Stimulated activated CD4-positive, alpha-beta T cell treated with anti-CD3 and anti-CD28 coated beads, TNF-alpha, amount 100 ng/mL, for 24 hours (primary cell): ENCODE measurements at regions not wholly inside any gene's neighbourhood (a gene's known extent, or its start where the extent isn't known, plus 50 kb on each side); places are given as distances from the start of the nearest gene placed in this dataset.
"Not testable (repeated sequence)": the region's sequence is repeated elsewhere in the genome, so short reads cannot be mapped to it uniquely, and the experiment has no call there.

Experiments used
- DNase-seq, 3 experiments: peaks; one replicate each; pipeline ENCODE4 v3.0.0-alpha.2; 2020; ENCODE audit warnings: low read depth in 3 of 3

DNA sequence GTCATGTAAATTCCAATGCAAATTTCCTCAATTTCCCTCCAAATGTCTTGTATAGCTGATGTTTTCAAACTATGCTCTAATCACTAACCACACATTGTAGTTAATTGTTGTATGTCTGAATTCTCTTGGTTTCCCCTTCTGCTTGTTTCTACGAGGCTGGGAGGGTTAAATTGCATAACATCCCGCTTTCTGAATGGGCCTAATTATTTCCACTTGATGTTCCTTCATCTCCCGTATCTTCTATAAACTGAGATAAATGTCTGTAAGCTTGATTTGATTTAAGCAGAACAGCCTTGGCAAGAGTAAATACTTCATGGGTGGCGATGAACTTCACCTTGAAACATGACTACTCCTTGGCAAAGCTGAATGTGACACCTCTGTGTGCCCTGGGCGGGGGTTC is 72.2 kb downstream of the SERINC2 start:
- no peak for DNase-seq

DNA sequence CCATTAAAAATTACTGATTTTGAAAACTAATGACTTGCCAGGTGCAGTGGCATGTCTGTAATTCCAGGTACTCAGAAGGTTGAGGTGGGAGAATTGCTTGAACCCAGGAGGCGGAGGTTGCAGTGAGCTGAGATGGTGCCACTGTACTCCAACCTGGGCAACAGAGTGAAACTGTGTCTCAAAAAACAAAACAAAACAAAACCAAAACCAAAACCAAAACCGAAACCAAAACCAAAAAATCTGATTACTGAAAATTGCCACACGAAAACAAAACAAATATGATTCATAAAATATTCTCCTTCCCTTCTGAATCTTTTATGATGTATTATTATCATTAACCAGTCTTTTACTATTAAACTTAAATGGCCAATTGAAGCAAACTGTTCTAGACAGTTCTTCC is 74.1 kb downstream of the SERINC2 start:
- DNase-seq: no peak

DNA sequence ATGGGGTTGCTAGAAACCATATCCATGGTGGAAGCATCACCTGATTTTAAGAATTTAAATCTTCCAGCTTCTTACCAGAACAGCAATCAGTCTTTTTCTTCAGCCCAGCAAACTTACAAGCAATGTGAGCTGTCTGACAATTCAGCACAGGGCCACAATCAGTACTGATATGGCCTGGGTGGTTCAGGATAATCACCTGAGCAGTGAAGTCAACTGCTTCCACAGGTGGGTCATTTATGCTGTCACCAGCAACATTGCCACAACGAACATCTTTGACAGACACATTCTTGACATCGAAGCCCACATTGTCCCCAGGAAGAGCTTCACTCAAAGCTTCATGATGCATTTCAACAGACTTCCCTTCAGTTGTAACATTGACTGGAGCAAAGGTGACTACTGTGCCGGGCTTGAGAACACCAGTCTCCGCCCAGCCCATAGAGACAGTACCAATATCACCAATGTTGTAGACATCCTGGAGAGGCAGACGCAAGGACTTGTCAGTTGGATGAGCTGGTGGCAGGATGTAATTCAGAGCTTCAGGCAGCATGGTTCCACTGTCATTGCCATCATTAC is 74.8 kb downstream of the SERINC2 start:
- no peak for DNase-seq

DNA sequence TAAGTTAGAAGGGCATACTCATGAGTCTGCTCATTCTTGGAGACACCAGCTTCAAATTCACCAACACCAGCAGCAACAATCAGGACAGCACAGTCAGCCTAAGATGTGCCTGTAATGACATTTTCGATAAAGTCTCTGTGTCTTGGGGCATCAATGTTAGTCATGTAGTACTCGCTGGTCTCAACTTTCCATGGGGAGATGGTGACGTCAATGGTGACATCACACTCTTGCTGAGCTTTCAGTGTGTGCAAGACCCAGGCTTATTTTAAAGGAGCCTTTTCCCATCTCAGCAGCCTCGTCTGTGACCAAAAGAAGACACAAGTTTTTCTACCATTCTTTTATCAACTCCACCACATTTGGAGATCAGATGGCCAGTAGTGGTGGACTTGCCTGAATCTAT is 75.5 kb downstream of the SERINC2 start:
- no peak for DNase-seq

DNA sequence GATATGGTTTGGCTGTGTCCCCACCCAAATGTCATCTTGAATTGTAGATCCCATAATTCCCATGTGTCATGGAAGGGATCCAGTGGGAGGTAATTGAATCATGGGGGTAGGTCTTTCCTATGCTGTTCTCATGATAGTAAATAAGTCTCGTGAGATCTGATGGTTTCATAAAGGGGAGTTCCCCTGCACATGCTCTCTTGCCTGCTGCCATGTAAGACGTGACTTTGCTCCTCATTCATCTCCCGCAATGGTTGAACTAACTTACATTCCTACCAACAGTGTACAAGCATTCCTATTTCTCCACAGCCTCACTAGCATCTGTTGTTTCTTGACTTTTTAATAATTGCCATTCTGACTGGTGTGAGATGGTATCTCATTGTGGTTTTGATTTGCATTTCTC is 76.6 kb downstream of the SERINC2 start:
- not testable (repeated sequence) for DNase-seq

DNA sequence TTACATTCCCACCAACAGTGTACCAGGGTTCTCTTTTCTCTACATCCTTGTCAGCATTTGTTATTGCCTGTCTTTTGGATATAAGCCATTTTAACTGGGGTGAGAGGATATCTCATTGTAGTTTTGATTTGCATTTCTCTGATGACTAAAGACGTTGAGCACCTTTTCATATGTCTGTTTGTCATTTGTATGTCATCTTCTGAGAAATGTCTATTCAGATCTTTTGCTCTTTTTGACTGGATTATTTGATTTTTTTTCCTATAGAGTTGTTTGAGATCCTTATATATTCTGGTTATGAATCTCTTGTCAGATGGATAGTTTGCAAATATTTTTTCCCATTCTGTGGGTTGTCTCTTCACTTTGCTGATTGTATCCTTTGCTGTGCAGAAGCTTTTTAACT is 77.6 kb downstream of the SERINC2 start:
- DNase-seq: not testable (repeated sequence)

DNA sequence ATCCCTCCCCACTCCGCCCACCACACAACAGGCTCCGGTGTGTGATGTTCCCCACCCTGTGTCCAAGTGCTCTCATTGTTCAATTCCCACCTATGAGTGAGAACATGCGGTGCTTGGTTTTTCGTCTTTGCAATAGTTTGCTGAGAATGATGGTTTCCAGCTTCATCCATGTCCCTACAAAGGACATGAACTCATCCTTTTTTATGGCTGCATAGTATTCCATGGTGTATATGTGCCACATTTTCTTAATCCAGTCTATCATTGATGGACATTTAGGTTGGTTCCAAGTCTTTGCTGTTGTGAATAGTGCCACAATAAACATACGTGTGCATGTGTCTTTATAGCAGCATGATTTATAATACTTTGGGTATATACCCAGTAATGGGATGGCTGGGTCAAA is 81.0 kb upstream of the TINAGL1 start:
- DNase-seq: not testable (repeated sequence)

DNA sequence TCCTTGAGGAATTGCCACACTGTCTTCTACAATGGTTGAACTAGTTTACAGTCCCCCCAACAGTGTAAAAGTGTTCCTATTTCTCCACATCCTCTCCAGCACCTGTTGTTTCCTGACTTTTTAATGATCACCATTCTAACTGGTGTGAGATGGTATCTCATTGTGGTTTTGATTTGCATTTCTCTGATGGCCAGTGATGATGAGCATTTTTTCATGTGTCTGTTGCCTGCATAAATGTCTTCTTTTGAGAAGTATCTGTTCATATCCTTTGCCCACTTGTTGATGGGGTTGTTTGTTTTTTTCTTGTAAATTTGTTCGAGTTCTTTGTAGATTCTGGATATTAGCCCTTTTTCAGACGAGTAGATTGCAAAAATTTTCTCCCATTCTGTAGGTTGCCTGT is 80.5 kb upstream of the TINAGL1 start:
- DNase-seq: not testable (repeated sequence)

DNA sequence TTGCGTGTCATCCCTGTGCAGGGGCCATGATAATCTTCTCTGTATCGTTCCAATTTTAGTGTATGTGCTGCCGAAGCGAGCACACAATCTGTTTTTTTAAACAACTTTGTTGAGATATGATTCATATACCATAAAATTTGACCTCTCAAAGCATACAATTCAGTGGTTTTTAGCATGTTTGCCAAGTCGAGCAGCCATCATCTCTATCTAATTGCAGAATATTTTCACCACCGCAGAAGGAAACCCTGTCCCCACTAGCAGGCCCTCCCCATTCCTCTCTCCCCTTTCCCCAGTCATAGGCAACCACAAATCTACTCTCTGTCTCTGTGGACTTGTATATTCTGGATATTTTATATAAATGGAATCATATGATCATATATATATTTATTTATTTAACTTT is 78.7 kb upstream of the TINAGL1 start:
- DNase-seq: no peak

DNA sequence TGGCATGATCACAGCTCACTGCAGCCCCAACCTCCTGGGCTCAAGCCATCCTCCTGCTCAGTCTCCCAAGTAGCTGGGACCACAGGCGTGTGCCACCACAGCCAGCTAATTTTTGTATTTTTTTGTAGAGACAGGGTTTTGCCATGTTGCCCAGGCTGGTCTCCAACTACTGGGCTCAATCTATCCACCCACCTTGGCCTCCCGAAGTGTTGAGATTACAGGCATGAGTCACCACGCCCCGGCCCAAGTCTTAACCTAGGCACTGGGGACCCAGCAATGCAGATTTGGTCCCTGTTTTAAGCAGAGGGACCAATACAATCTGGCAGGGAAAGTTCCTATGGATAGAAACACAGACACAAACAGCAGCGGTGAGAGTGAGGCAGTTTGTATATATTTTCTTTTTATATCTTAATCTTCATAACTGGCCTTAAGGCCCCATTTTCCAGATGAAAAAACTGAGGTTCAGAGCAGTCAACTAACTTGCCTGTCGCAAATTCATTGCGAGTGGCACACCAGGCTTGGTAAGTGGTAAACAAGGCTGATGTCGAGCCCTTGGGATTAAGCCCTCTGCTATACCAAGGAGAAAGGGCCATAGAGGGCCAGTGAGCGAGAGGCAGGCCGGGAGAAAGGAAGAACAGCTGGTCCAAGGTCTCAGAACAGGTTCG is 77.8 kb upstream of the TINAGL1 start:
- no peak for DNase-seq

DNA sequence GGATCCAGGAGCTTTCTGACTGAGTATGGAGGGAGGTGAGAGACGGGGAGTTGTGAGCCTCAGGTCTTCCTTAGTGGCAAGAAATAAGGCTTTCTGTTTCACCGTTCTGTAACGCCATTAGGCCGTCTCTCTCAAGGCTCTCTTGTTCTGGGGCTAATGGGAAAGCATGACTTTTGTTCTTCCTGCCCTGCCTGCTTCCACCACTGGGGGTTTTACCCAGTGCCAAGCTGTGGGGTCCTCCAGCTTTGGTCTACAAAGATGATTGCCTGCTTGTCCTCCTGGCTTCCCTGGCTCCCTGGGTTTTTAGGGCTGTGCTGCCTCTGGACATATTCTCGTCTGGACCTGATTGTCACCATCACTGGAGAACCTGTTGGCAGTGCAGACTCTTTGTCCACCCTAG is 74.8 kb upstream of the TINAGL1 start:
- DNase-seq: no peak

DNA sequence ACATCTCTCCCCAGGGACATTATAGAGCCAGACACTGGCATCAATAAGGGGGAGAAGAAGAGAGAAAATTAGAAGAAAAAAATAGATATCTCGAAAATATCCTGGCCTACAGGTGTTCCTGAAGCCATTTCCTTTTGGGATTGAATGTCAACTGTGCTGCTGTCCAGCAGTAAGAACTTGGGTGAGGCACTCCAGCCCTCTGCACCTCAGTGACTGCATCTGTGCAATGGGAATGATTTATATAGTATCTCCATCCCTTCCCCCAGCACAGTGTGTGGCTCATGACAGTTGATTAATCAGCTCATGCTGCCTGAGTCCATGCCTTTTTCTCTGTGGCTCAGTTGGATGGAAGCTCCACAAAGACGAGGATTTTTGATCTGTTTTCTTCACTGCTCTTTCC is 74.1 kb upstream of the TINAGL1 start:
- DNase-seq: no peak

DNA sequence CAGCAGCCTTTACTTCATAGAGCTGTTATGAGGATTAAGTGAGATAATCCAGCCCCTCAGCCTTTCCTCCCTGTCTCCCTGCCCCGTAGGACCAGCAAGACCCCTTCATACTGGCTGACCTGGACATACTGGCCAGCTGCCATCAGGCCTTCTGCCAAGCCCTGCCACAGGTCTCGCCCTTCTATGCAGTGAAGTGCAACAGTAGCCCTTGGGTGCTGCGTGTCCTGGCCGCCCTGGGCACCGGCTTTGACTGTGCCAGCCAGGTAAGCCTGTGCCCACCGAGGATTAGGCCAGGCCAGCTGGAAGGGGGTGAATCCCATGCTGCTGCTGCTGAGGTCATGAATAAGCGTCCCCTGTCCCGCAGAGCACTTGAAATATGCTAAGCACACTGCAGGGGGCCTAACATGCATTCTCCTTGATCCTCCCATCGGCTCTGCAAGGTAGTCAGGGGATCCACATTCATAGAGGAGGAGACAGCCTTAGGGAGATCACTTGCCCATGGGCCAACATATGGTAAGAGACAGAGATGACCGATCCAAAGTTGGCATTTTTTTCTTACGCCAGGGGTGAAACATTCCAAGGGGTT is 73.3 kb upstream of the TINAGL1 start:
- no peak for DNase-seq

DNA sequence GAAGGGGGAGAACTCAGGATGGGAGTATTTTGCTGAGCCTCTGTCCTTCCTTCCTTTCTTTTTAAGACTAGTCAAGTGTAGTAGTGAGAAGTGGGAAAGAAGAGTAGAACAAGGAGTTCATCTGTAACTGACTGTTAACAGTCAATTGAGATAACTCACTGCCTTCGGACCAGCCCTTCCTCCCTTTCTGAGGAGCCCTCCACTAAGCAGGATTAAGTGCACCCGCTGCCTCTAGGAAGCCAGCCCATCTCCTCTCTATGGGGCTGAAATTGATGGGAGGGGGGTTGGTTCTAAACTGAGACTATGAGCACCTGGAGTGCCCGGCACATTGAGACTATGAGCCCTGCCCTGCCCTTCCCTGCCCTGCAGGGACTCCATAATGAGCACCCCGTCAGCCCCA is 72.7 kb upstream of the TINAGL1 start:
- no peak for DNase-seq

DNA sequence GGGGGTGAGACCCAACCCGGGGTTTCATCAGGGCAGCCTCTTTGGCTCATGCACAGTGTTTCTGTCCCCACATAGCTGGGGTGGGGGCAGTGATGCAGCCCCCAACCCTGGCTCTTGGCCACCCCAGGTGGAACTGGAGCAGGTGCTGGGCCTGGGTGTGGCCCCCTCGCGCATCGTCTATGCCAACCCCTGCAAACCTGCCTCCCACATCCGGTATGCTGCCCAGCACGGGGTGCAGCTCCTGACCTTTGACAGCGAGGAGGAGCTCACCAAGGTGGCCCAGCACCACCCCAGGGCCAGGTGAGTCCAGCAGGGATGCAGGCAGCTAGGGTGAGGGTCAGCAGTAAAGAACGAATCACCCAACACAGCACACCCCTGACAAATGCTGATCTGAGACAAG is 72.3 kb upstream of the TINAGL1 start:
- DNase-seq: no peak

DNA sequence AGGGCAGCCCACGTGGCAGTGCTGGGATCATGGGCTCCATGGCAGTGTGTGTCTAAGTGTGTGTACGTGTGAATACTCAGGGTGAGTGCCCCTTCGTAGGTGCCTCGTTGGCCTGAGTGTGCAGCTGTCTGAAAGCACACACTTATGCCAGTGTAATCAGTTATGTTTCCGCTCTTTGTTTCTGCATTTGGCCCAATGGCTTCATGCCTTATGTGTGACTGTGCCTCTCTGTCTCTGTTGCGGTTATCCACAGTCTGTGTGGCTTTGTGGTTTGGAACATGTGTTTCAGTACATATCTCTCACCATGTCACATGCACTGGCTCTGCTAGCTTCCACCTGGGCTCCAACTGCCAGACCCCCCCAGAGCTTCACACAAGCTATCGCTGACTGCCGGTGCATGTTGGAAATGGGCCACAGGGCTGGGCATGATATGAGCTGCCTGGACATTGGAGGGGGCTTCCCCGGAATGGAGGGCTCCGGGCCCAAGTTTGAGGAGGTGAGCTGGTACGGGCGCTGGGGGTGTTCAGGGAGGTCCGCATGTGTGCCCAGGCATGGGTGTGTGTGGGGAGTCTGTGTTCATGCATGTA is 70.3 kb upstream of the TINAGL1 start:
- peak in 1 of 3 experiments; percentile 18 for DNase-seq

DNA sequence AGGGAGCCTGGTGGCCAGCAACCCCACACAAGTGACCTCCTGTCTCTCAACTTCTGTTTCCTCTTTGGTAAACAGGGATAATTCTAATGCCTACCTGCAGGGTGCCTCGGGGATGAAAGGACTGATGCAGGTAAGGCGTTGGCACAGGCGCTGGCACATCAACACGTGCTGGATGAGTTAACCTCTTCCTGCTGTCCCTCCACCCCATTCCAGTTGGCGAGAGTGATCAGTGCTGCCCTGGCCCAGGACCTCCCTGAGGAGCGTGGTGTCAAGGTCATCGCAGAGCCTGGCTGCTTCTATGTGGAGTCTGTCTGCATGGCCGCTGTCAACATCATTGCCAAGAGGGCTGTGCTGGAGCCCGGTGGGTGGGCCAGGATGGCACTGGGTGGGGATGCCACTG is 69.1 kb upstream of the TINAGL1 start:
- no peak for DNase-seq

DNA sequence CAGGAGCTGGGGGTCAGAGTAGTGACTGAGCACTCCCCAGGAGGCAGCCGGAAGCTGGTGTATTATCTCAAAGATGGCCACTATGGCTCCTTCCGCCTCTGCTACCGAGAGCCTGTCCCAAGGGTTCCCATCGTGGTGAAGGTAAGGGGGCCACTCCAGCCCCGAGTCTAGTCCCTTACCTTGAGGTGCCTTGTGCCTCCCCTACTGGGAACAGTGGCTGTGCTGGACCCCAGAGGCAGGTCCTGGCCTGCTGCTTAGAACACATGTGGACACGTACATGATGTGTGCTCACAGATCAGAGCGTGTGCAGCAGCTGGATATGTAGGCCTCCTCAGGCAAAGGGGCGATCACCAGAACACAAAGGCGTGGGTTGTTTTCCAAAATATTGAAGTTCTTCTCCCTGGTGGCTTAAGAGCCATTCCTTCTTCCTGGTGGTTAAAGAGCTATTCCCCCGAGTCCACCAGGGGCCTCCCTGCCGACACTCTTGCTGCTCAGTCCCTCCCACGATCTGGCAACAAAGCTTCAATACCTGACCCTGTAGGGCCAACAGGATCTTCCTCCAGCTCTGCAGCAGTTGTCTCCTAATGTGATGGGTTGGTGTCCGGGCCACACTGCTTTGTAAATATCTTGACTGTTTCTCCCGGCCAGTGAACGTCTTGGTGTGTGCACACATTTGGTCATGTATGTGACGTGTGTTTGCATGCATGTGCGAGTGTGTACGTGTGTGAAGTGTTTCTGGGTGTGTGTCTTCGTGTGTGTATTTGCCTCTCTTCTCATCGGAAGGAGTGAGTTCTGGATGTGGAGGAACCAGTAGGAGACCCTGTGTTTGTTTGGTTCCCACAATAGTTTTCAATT is 68.4 kb upstream of the TINAGL1 start:
- no peak for DNase-seq

DNA sequence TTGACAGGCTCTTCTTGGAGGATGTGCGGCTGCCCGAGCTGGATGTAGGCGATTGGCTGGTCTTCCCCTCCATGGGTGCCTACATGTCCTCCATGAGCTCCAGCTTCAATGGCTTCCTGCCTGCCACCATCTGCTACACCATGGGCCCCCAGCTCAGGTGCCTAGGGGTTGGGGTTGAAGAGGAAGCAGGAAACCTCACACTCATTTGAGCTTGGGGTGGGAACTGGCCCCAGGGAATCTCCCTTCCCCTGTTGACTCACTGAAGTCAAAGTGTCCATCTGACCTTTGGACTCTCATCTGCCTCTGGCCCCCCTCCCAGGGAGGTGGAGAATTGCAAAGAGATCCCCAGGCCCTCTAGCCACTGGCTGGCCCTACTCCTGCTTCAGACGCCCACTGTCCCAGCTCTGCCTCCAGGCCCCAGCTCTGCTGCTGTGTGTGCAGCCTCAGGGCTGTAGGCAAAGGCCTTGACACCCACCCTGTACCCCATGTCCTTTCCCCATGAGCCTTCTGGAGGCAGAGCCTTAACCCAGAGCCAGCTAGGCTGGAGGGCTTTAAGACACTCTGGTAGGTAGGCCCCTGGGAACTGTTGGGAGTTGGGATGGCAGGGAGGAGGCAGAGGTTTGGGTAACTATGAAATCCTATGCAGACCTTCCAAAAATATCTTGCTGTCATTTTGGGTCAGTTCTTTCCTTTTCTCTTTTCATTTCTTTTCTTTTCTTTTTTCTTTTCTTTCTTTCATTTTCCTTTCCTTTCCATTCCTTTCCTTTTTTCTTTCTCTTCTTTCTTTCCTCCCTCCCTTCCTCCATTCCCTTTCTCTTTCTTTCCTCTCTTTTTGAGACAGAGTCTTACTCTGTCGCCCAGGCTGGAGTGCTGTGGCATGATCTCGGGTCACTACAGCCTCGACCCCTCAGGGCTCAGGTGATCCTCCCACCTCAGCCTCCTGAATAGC is 66.9 kb upstream of the TINAGL1 start:
- no peak for DNase-seq

DNA sequence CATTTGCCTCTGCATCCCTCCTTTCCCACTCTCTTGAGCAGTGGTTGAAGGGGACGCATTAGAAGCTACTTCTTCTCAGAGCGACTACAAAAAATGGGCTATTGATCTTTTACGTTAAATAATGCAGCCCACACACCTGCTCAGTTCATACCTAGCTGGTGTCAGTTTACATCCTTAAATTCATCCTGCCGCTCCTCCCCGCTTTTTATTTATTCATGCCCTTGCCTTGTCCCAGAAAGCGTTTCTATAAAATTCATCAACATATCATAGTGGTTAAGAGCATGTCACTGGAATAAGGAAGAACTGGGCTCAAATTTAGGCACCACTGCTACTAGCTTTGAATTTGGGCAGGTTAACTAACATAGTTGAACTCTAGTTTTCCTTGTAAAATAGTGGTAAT is 66.0 kb upstream of the TINAGL1 start:
- DNase-seq: no peak
